ENCODE measurements at regions not wholly inside any gene's neighbourhood (a gene's known extent, or its start where the extent isn't known, plus 50 kb on each side); places are given as distances from the start of the nearest gene placed in this dataset.
"Not testable (repeated sequence)": the region's sequence is repeated elsewhere in the genome, so short reads cannot be mapped to it uniquely, and the experiment has no call there.

DNA sequence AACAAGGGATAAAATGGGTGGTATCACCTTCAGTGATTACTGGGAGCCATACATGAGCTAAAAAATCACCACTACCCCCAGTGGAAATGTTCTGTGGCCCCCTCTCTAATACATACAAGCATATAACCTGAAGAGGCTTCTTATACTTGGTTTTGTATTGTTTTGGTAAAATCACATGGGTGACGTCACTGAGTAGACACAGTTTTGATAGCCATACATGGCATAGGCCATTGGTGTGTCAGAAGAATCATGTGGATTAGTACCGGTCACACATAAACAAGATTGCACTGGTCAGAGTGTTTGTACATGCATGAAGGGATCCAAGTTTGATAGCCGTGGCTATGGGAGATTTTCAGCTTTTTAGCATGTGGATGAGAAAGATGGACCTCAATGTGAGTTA is 131.9 kb upstream of the RADX start:
- Histone ChIP-seq H3K4me3 (no peak overlapping the region), H3K9me3 (no peaks in the 10 kb centered on the region), H3K36me3 (no peaks in the 10 kb centered on the region), H3K27ac (no peak overlapping the region), H3K4me1 (no peaks in the 10 kb centered on the region), H3K27me3 (no peaks in the 10 kb centered on the region)
- TF ChIP-seq, protein P1, sequence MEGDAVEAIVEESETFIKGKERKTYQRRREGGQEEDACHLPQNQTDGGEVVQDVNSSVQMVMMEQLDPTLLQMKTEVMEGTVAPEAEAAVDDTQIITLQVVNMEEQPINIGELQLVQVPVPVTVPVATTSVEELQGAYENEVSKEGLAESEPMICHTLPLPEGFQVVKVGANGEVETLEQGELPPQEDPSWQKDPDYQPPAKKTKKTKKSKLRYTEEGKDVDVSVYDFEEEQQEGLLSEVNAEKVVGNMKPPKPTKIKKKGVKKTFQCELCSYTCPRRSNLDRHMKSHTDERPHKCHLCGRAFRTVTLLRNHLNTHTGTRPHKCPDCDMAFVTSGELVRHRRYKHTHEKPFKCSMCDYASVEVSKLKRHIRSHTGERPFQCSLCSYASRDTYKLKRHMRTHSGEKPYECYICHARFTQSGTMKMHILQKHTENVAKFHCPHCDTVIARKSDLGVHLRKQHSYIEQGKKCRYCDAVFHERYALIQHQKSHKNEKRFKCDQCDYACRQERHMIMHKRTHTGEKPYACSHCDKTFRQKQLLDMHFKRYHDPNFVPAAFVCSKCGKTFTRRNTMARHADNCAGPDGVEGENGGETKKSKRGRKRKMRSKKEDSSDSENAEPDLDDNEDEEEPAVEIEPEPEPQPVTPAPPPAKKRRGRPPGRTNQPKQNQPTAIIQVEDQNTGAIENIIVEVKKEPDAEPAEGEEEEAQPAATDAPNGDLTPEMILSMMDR (IDR thresholded peaks at IDR 0.05) = no peak
- no peak for TF ChIP-seq POLR2AphosphoS5 (IDR thresholded peaks at IDR 0.05)
- TF ChIP-seq EP300 (IDR thresholded peaks at IDR 0.05) = no peak
- no peak for TF ChIP-seq POLR2A (IDR thresholded peaks at IDR 0.05)
- intact Hi-C loops (cut with DNase I) = no loop called here
- WGBS, 2 donors = 86 to 89% methylated on average over 3 of the region's 3 CpGs
- DNase-seq = no peak

DNA sequence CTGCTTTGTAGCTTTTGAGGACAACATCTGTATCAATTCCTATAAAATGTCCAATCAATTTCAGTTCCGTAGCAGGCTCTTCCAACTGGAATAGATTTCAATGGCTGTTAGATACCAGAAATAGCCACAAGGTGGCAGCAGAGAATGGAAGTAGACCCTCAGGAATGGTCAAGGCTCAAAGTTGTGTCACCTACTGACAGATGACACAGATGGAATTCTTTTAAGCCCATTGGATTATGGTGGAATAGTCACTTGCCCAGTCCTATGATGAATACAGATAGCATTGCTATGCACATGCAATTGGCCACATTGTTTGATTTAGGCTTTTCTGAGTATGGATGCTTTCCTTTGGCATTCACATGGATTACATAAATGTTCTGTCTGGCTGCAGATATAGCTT is 130.4 kb upstream of the RADX start:
- intact Hi-C loops (cut with DNase I) = no loop called here

DNA sequence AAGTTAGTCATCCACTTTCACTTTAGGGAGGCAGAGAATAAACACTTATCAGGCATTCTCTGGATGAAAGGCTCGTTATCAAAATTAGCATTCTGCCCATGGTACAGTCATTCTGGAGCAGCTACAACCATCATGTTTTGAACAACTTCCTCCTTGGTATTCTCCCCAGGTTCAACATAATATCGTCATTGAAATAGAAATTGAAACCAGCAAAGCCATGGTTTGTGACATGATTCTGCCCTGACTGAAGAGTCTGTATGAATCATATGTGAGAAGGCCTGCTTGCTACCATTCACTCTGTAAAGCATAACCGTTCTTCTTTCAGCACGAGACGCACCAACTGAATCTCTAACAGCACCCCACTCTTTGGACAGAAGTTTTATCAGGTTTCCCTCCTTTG is 127.5 kb upstream of the RADX start:
- no peak overlapping the region for H3K27ac ChIP-seq
- intact Hi-C loops (cut with DNase I) = no loop called here
- no peaks in the 10 kb centered on the region for H3K36me3 ChIP-seq

More for the DNA sequence above, 130.4 kb upstream of the RADX start:
- H3K27ac ChIP-seq = no peak overlapping the region
- no peaks in the 10 kb centered on the region for H3K4me1 ChIP-seq
- WGBS, 2 donors = 5 to 8% methylated on average over 1 of the region's 1 CpG
- H3K36me3 ChIP-seq = no peaks in the 10 kb centered on the region
- DNase-seq = no peak
- no peak overlapping the region for H3K4me3 ChIP-seq
- no peaks in the 10 kb centered on the region for H3K27me3 ChIP-seq
- no peak for TF ChIP-seq POLR2A (IDR thresholded peaks at IDR 0.05)
- TF ChIP-seq, protein P1 (IDR thresholded peaks at IDR 0.05) = peak; percentile 28 to 60 (median 41)
- TF ChIP-seq POLR2AphosphoS5 (IDR thresholded peaks at IDR 0.05) = no peak
- TF ChIP-seq EP300 (IDR thresholded peaks at IDR 0.05) = no peak
- H3K9me3 ChIP-seq = no peaks in the 10 kb centered on the region

DNA sequence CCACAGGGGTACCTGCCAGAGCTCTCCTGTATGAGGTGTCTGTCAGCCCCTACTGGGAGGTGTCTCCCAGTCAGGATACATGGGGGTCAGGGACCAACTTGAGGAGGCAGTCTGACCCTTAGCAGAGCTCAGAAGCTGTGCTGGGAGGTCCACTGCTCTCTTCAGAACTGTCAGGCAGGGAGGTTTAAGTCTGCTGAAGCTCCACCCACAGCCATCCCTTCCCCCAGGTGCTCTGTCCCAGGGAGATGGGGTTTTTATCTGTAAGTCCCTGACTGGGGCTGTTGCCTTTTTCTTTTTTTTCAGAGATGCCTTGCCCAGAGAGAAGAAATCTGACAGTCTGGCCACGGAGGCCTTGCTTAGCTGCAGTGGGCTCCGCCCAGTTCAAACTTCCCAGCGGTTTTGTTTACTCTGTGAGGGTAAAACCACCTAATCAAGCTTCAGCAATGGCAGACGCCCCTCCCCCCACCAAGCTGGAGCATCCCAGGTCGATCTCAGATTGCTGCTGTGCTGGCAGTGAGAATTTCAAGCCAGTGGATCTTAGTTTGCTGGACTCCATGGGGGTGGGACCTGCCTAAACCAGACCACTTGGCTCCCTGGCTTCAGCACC is 118.5 kb upstream of the RADX start:
- H3K36me3 ChIP-seq; H3K4me3 ChIP-seq; H3K9me3 ChIP-seq; DNase-seq; H3K27ac ChIP-seq; intact Hi-C loops (cut with DNase I); H3K4me1 ChIP-seq; H3K27me3 ChIP-seq: not testable (repeated sequence)
- 4 to 19% methylated on average over 5 of the region's 5 CpGs for WGBS, 2 donors

More for the DNA sequence above, 127.5 kb upstream of the RADX start:
- 40 to 43% methylated on average over 5 of the region's 5 CpGs for WGBS, 2 donors
- Histone ChIP-seq H3K9me3 (no peaks in the 10 kb centered on the region), H3K4me3 (no peak overlapping the region), H3K4me1 (no peaks in the 10 kb centered on the region), H3K27me3 (no peaks in the 10 kb centered on the region)
- no peak for DNase-seq
- TF ChIP-seq POLR2AphosphoS5 (IDR thresholded peaks at IDR 0.05) = no peak
- no peak for TF ChIP-seq EP300 (IDR thresholded peaks at IDR 0.05)
- TF ChIP-seq, protein P1 (IDR thresholded peaks at IDR 0.05) = no peak
- no peak for TF ChIP-seq POLR2A (IDR thresholded peaks at IDR 0.05)

DNA sequence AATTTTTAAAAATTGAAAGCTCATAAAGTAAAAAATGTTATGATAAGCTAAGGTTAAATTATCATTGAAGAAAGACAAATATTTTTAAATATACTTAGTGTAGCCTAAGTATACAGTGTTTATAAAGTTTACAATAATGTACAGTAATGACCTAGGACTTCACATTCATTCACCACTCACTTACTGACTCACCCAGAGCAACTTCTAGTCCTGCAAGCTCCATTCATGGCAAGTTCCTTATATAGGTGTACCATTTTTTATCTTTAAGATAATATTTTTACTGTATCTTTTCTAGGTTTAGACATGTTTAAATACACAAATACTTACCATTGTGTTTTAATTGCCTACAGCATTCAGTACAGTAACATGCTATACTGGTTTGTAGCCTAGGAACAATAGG is 112.3 kb upstream of the RADX start:
- TF ChIP-seq, protein P1 (IDR thresholded peaks at IDR 0.05) = no peak
- TF ChIP-seq POLR2AphosphoS5 (IDR thresholded peaks at IDR 0.05) = no peak
- no peak for TF ChIP-seq EP300 (IDR thresholded peaks at IDR 0.05)
- DNase-seq = no peak
- Histone ChIP-seq H3K4me1 (no peaks in the 10 kb centered on the region), H3K4me3 (no peak overlapping the region), H3K27ac (no peak overlapping the region), H3K36me3 (no peaks in the 10 kb centered on the region), H3K27me3 (no peaks in the 10 kb centered on the region), H3K9me3 (no peaks in the 10 kb centered on the region)
- intact Hi-C loops (cut with DNase I) = no loop called here

All from sigmoid colon (tissue), 6 donors.